ENCODE measurements at regions not wholly inside any gene's neighbourhood (a gene's known extent, or its start where the extent isn't known, plus 50 kb on each side); places are given as distances from the start of the nearest gene placed in this dataset.

DNA sequence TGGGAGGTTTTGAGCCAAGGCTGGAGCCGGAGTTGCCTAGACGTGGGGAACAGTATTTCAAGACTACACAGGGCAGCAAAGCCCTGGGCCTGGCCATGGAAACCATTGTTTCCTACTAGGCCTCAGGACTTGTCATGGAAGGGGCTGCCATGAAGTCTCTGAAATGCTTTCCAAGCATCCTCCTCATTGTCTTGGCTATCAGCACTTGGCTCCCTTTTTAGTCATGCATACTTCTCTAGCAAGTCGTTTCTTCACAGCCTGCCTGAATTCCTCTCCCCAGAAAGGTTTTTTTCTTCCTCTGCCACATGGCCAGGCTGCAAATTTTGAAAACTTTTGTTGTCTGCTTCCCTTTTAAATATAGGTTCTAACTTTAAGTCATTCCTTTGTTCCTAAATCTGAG lies 406.6 kb upstream of the TMPRSS15 start:
- Histone ChIP-seq H3K4me3 (ENCODE audit: low read depth, low read length, poor library complexity, severe bottlenecking) (no peak overlapping the region), H4K20me1 (ENCODE audit: insufficient read depth, low read length) (no peaks in the 10 kb centered on the region), H3K9me2 (ENCODE audit: insufficient read depth, low read length) (no peaks in the 10 kb centered on the region), H3K36me3 (ENCODE audit: insufficient read depth, low read length) (no peaks in the 10 kb centered on the region), H3K79me2 (ENCODE audit: insufficient read depth, low read depth, low read length) (no peaks in the 10 kb centered on the region), H3K9me3 (ENCODE audit: low read length) (no peaks in the 10 kb centered on the region), H3K4me2 (ENCODE audit: low read length) (no peak overlapping the region), H3K4me1 (ENCODE audit: insufficient read depth, low read length, poor library complexity, severe bottlenecking) (no peaks in the 10 kb centered on the region), H3K27ac (ENCODE audit: low read depth, low read length, poor library complexity, severe bottlenecking) (no peak overlapping the region), H2AFZ (ENCODE audit: low read length) (no peak overlapping the region)
- intact Hi-C loops (cut with micrococcal nuclease; ENCODE audit: unreplicated experiment) = no loop called here
- ChIA-PET POLR2A (no interaction called here), CTCF (ENCODE audit: unreplicated experiment) (no interaction called here)
- TF ChIP-seq EZH2phosphoT487 (IDR thresholded peaks at IDR 0.05; ENCODE audit: borderline replicate concordance, low read depth, low read length) = no peak
- TF ChIP-seq, protein P1, sequence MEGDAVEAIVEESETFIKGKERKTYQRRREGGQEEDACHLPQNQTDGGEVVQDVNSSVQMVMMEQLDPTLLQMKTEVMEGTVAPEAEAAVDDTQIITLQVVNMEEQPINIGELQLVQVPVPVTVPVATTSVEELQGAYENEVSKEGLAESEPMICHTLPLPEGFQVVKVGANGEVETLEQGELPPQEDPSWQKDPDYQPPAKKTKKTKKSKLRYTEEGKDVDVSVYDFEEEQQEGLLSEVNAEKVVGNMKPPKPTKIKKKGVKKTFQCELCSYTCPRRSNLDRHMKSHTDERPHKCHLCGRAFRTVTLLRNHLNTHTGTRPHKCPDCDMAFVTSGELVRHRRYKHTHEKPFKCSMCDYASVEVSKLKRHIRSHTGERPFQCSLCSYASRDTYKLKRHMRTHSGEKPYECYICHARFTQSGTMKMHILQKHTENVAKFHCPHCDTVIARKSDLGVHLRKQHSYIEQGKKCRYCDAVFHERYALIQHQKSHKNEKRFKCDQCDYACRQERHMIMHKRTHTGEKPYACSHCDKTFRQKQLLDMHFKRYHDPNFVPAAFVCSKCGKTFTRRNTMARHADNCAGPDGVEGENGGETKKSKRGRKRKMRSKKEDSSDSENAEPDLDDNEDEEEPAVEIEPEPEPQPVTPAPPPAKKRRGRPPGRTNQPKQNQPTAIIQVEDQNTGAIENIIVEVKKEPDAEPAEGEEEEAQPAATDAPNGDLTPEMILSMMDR (conservative IDR thresholded peaks at IDR 0.05; ENCODE audit: low read length) = no peak
- no peak for DNase-seq (ENCODE audit: low spot score)
- no TSS peak for BruUV-seq (replicated peaks)

DNA sequence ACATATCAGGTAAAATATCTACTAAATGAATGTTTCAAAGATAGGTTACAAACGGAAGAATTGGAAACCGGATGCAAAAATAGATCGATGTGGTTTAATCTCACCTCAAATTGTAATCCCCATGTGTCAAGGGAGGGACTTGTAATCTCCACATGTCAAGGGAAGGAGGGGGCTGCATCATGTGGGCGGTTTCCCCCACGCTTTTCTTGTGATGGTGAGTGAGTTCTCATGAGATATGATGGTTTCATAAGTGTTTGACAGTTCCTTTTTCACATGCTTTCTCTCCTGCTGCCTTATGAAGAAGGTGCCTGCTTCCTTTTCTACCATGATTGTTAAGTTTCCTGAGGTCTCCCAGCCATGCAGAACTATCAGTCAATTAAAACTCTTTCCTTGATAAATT lies 408.7 kb upstream of the TMPRSS15 start:
- BruUV-seq (replicated peaks) = no TSS peak
- H2AFZ ChIP-seq (ENCODE audit: low read length) = no peak overlapping the region
- no peaks in the 10 kb centered on the region for H3K79me2 ChIP-seq (ENCODE audit: insufficient read depth, low read depth, low read length)
- H3K27ac ChIP-seq (ENCODE audit: low read depth, low read length, poor library complexity, severe bottlenecking) = no peak overlapping the region
- H3K9me2 ChIP-seq (ENCODE audit: insufficient read depth, low read length) = no peaks in the 10 kb centered on the region
- POLR2A ChIA-PET = no interaction called here
- CTCF ChIA-PET (ENCODE audit: unreplicated experiment) = no interaction called here
- no peaks in the 10 kb centered on the region for H3K36me3 ChIP-seq (ENCODE audit: insufficient read depth, low read length)
- H3K4me1 ChIP-seq (ENCODE audit: insufficient read depth, low read length, poor library complexity, severe bottlenecking) = no peaks in the 10 kb centered on the region
- intact Hi-C loops (cut with micrococcal nuclease; ENCODE audit: unreplicated experiment) = no loop called here
- TF ChIP-seq, protein P1 (conservative IDR thresholded peaks at IDR 0.05; ENCODE audit: low read length) = no peak
- TF ChIP-seq EZH2phosphoT487 (IDR thresholded peaks at IDR 0.05; ENCODE audit: borderline replicate concordance, low read depth, low read length) = no peak
- no peaks in the 10 kb centered on the region for H3K9me3 ChIP-seq (ENCODE audit: low read length)
- H3K4me2 ChIP-seq (ENCODE audit: low read length) = no peak overlapping the region
- no peak for DNase-seq (ENCODE audit: low spot score)
- no peaks in the 10 kb centered on the region for H4K20me1 ChIP-seq (ENCODE audit: insufficient read depth, low read length)
- no peak overlapping the region for H3K4me3 ChIP-seq (ENCODE audit: low read depth, low read length, poor library complexity, severe bottlenecking)

DNA sequence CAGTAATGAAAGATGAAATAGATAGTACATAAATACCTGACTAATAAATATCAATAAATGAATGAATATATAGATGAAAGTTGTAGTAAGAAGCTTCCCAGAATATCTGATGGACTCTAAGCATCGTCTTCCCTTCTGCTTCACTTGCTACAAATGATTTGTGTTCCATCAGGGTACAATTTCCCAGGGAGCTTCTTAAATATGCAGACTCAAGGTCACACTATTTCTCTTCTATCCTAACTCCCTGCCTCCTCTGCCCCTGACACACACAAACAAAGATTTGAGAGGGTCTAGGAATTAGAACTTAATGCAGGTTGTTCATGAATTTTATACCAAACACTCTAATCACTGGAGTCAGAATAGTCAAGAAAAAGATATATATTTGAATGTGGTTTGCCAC lies 415.9 kb upstream of the TMPRSS15 start:
- H3K4me1 ChIP-seq (ENCODE audit: insufficient read depth, low read length, poor library complexity, severe bottlenecking) = no peaks in the 10 kb centered on the region
- BruUV-seq (replicated peaks) = no TSS peak
- H3K9me3 ChIP-seq (ENCODE audit: low read length) = no peaks in the 10 kb centered on the region
- no peaks in the 10 kb centered on the region for H3K9me2 ChIP-seq (ENCODE audit: insufficient read depth, low read length)
- no peaks in the 10 kb centered on the region for H3K79me2 ChIP-seq (ENCODE audit: insufficient read depth, low read depth, low read length)
- no peak overlapping the region for H3K4me2 ChIP-seq (ENCODE audit: low read length)
- intact Hi-C loops (cut with micrococcal nuclease; ENCODE audit: unreplicated experiment) = no loop called here
- no peak overlapping the region for H3K27ac ChIP-seq (ENCODE audit: low read depth, low read length, poor library complexity, severe bottlenecking)
- POLR2A ChIA-PET = no interaction called here
- CTCF ChIA-PET (ENCODE audit: unreplicated experiment) = no interaction called here
- no peaks in the 10 kb centered on the region for H3K36me3 ChIP-seq (ENCODE audit: insufficient read depth, low read length)
- H2AFZ ChIP-seq (ENCODE audit: low read length) = no peak overlapping the region
- H4K20me1 ChIP-seq (ENCODE audit: insufficient read depth, low read length) = no peaks in the 10 kb centered on the region
- DNase-seq (ENCODE audit: low spot score) = no peak
- TF ChIP-seq, protein P1 (conservative IDR thresholded peaks at IDR 0.05; ENCODE audit: low read length) = no peak
- TF ChIP-seq EZH2phosphoT487 (IDR thresholded peaks at IDR 0.05; ENCODE audit: borderline replicate concordance, low read depth, low read length) = no peak
- no peak overlapping the region for H3K4me3 ChIP-seq (ENCODE audit: low read depth, low read length, poor library complexity, severe bottlenecking)

All from OCI-LY7 (cell line).